A549 (cell line): ENCODE measurements at regions not wholly inside any gene's neighbourhood (a gene's known extent, or its start where the extent isn't known, plus 50 kb on each side); places are given as distances from the start of the nearest gene placed in this dataset.
"Not testable (repeated sequence)": the region's sequence is repeated elsewhere in the genome, so short reads cannot be mapped to it uniquely, and the experiment has no call there.

ENCODE experiments used
- ATAC-seq, 2 experiments: fragments of 200-7000 bp in 1 of 2; fragments of >200 bp in 1 of 2; cut with Nextera tagmentation in 1 of 2; cut with Tn5 transposase in 1 of 2; 3 replicates each; pipeline versions ENCODE4 v1.8.0 to v1.9.1; 2018 to 2020; ENCODE audit warnings: mild to moderate bottlenecking in 1 of 2, moderate library complexity in 1 of 2
- CTCF ChIA-PET: fragments of 300-600 bp; sonication (Branson Sonifier 250); formaldehyde crosslinking; extraction: SDS; loops from one replicate; lab custom pipeline; 2021; ENCODE audit warnings: antibody characterized with exemption, inconsistent platforms; lab: Yijun Ruan, JAX
- POLR2A ChIA-PET: fragments of 350-600 bp; formaldehyde crosslinking; extraction: SDS; loops from one replicate; lab custom pipeline; 2021; ENCODE audit warnings: antibody characterized with exemption, inconsistent platforms; lab: Yijun Ruan, JAX
- DNase-seq, 2 experiments: peaks; one replicate each; pipeline versions ENCODE4 v3.0.0 to v3.0.0-alpha.2; 2011 to 2016; ENCODE audit warnings: low read depth in 1 of 2, low spot score in 1 of 2
- FAIRE-seq: peaks from 2 replicates; lab custom pipeline; 2011; peaks lifted over from hg19 to GRCh38; lab: Jason Lieb, UNC
- H3K27ac ChIP-seq, 2 experiments: fragments of >200 bp; sonication (Bioruptor Twin); formaldehyde crosslinking; 3 replicates each; pipeline ENCODE4 v1.5.1; 2016 to 2017
- H3K4me1 ChIP-seq: fragments of >200 bp; sonication (Bioruptor Twin); formaldehyde crosslinking; 3 replicates; pipeline ENCODE4 v1.6.1; 2016
- H3K4me2 ChIP-seq: fragments of >200 bp; sonication (Bioruptor Twin); formaldehyde crosslinking; 3 replicates; pipeline ENCODE4 v1.6.1; 2016
- H3K4me3 ChIP-seq: fragments of >200 bp; sonication (Bioruptor Twin); formaldehyde crosslinking; 3 replicates; pipeline ENCODE4 v1.5.1; 2016
- H3K9me3 ChIP-seq: fragments of >200 bp; sonication (Bioruptor Twin); formaldehyde crosslinking; 3 replicates; pipeline ENCODE4 v1.6.1; 2016
- CBX8 ChIP-seq: fragments of 200-600 bp; sonication (generic); IDR thresholded peaks from 2 replicates; pipeline ENCODE4 v1.6.1; 2016
- CHD2 ChIP-seq: fragments of 150-350 bp; IDR thresholded peaks from 2 replicates; pipeline ENCODE4 v1.6.1; 2014; ENCODE audit warnings: low read length; ENCODE audit not compliant: partially characterized antibody
- CHD4 ChIP-seq: fragments of 200-600 bp; sonication (generic); IDR thresholded peaks from 2 replicates; pipeline ENCODE4 v1.6.1; 2016; ENCODE audit warnings: antibody characterized with exemption, mild to moderate bottlenecking, borderline replicate concordance
- ESRRA ChIP-seq: fragments of 150-350 bp; IDR thresholded peaks from 2 replicates; pipeline ENCODE4 v1.6.1; 2014; ENCODE audit warnings: mild to moderate bottlenecking, low read length, borderline replicate concordance
- FOSB ChIP-seq: fragments of 250-450 bp; sonication (Bioruptor Pico); IDR thresholded peaks from 2 replicates; pipeline ENCODE4 v1.5.0; 2020; ENCODE audit warnings: mild to moderate bottlenecking, moderate library complexity
- FOSL2 ChIP-seq, 2 experiments: fragments of 450-650 bp in 1 of 2; fragments of >200 bp in 1 of 2; sonication (Bioruptor Twin) in 1 of 2; formaldehyde crosslinking; IDR thresholded peaks; 2 replicates each; pipeline versions ENCODE4 v1.5.0 to v1.6.1; 2016 to 2020; ENCODE audit warnings: mild to moderate bottlenecking in 1 of 2, moderate library complexity in 1 of 2
- FOXS1 ChIP-seq: fragments of 250-450 bp; sonication (Bioruptor Pico); IDR thresholded peaks from 2 replicates; pipeline ENCODE4 v1.5.0; 2020; ENCODE audit warnings: mild to moderate bottlenecking, moderate library complexity
- HOXA7 ChIP-seq: fragments of 250-450 bp; sonication (Bioruptor Pico); IDR thresholded peaks from 2 replicates; pipeline ENCODE4 v1.5.0; 2020; ENCODE audit warnings: mild to moderate bottlenecking, moderate library complexity
- MAFK ChIP-seq: fragments of 450-650 bp; IDR thresholded peaks from 2 replicates; pipeline ENCODE4 v1.6.1; 2014; ENCODE audit not compliant: partially characterized antibody
- MAX ChIP-seq: IDR thresholded peaks from 2 replicates; pipeline ENCODE4 v1.6.1; 2012
- NFE2L2 ChIP-seq: fragments of 150-350 bp; conservative IDR thresholded peaks from 2 replicates; pipeline ENCODE4 v1.6.1; 2014; ENCODE audit warnings: low read length
- NR3C1 ChIP-seq: fragments of >200 bp; sonication (Bioruptor Twin); formaldehyde crosslinking; IDR thresholded peaks from 3 replicates; pipeline ENCODE4 v1.6.1; 2017
- POLR2A ChIP-seq: IDR thresholded peaks from 2 replicates; pipeline ENCODE4 v1.6.1; 2012; ENCODE audit warnings: mild to moderate bottlenecking, low read length
- POLR2AphosphoS2 ChIP-seq: conservative IDR thresholded peaks from 2 replicates; pipeline ENCODE4 v1.6.1; 2012; ENCODE audit warnings: low read length, improper control_type of control experiment, inconsistent platforms
- RARB ChIP-seq: fragments of 250-450 bp; sonication (Bioruptor Pico); IDR thresholded peaks from 2 replicates; pipeline ENCODE4 v1.8.0; 2021; ENCODE audit warnings: mild to moderate bottlenecking, moderate library complexity
- RFX5 ChIP-seq: fragments of 450-650 bp; IDR thresholded peaks from 2 replicates; pipeline ENCODE4 v1.7.1; 2014; ENCODE audit warnings: antibody characterized with exemption, mild to moderate bottlenecking, moderate library complexity
- WGBS: methylation state at CpG from one replicate; pipeline ENCODE4 v1.1.6; 2017; ENCODE audit errors: missing lambda C conversion rate; 5-methylcytosine and 5-hydroxymethylcytosine counted together
- TF ChIP-seq, protein P1 (sequence below): fragments of >200 bp; sonication (Bioruptor Twin); formaldehyde crosslinking; IDR thresholded peaks from 3 replicates; pipeline ENCODE4 v1.5.1; 2016

- no peak for TF ChIP-seq CHD4
- TF ChIP-seq, protein P1, sequence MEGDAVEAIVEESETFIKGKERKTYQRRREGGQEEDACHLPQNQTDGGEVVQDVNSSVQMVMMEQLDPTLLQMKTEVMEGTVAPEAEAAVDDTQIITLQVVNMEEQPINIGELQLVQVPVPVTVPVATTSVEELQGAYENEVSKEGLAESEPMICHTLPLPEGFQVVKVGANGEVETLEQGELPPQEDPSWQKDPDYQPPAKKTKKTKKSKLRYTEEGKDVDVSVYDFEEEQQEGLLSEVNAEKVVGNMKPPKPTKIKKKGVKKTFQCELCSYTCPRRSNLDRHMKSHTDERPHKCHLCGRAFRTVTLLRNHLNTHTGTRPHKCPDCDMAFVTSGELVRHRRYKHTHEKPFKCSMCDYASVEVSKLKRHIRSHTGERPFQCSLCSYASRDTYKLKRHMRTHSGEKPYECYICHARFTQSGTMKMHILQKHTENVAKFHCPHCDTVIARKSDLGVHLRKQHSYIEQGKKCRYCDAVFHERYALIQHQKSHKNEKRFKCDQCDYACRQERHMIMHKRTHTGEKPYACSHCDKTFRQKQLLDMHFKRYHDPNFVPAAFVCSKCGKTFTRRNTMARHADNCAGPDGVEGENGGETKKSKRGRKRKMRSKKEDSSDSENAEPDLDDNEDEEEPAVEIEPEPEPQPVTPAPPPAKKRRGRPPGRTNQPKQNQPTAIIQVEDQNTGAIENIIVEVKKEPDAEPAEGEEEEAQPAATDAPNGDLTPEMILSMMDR: no peak
- TF ChIP-seq RARB: no peak
- TF ChIP-seq POLR2AphosphoS2: no peak
- no peak for ATAC-seq
These were observed 700.2 kb upstream of the PCDH20 start for GRCh38 chr13:62115831-62116230.

DNA sequence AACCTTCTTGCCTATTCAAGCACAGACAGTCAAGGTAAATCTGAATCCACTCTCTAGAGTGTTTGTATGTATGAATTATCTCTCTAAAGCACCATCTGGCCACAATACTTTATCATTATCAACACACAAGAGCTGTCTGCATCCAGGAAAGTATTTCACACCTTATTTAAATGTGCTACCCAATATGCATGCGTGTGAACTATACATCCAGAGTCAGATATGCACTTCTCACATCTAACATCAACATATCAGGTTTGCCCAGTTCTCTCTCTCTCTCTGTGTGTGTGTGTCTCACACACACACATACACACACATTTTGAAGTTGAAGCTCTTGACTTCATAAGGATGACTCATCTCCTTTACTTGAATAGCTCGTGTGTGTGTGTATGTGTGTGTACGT, 697.5 kb upstream of the PCDH20 start:
- Histone ChIP-seq H3K9me3 (no peaks in the 10 kb centered on the region), H3K4me2 (no peak overlapping the region), H3K4me3 (no peak overlapping the region), H3K4me1 (no peaks in the 10 kb centered on the region), H3K27ac (no peak overlapping the region)
- ChIA-PET CTCF (no interaction called here), POLR2A (no interaction called here)
- 22% methylated on average over 3 of the region's 3 CpGs for WGBS
- no peak for TF ChIP-seq FOSL2 (IDR thresholded peaks at IDR 0.05)
- TF ChIP-seq FOSL2 (CRISPR knock-in tag; IDR thresholded peaks at IDR 0.05): peak; percentile 35; the same call in 1 of the 2 replicates
- no peak for TF ChIP-seq CHD2
- no peak for TF ChIP-seq ESRRA
- DNase-seq (no peak), ATAC-seq (no peak), FAIRE-seq (no peak)

More at GRCh38 chr13:62115831-62116230, 700.2 kb upstream of the PCDH20 start:
- FAIRE-seq (no peak), DNase-seq (no peak)
- no peak overlapping the region for H3K27ac ChIP-seq
- no peak overlapping the region for H3K4me2 ChIP-seq
- H3K4me3 ChIP-seq: no peak overlapping the region
- ChIA-PET CTCF (no interaction called here), POLR2A (no interaction called here)
- WGBS: 27% methylated on average over 4 of the region's 4 CpGs
- H3K4me1 ChIP-seq: no peaks in the 10 kb centered on the region
- no peaks in the 10 kb centered on the region for H3K9me3 ChIP-seq

GRCh38 chr13:62110079-62110478, 694.4 kb upstream of the PCDH20 start:
- H3K27ac ChIP-seq: no peak overlapping the region
- no peaks in the 10 kb centered on the region for H3K4me1 ChIP-seq
- ChIA-PET CTCF (no interaction called here), POLR2A (no interaction called here)
- TF ChIP-seq NFE2L2 (peak; percentile 81; the same call in 1 of the 2 replicates), CBX8 (no peak), MAFK (peak; percentile 85), POLR2A (no peak), RFX5 (no peak)
- no peak for DNase-seq
- FAIRE-seq: no peak
- H3K4me3 ChIP-seq: no peak overlapping the region
- no peak for ATAC-seq
- WGBS: 60% methylated on average over 4 of the region's 4 CpGs
- H3K9me3 ChIP-seq: no peaks in the 10 kb centered on the region
- no peak overlapping the region for H3K4me2 ChIP-seq

GRCh38 chr13:62104136-62104535, 688.5 kb upstream of the PCDH20 start:
- ATAC-seq, DNase-seq, H3K27ac ChIP-seq, FAIRE-seq, H3K4me2 ChIP-seq, CTCF ChIA-PET, POLR2A ChIA-PET, H3K9me3 ChIP-seq, H3K4me1 ChIP-seq, H3K4me3 ChIP-seq: not testable (repeated sequence)
- 60% methylated on average over 7 of the region's 7 CpGs for WGBS

- no peak overlapping the region for H3K4me2 ChIP-seq
- no peaks in the 10 kb centered on the region for H3K9me3 ChIP-seq
- ATAC-seq (no peak), FAIRE-seq (no peak), DNase-seq (no peak)
- no peak overlapping the region for H3K27ac ChIP-seq
- WGBS: 90% methylated on average over 1 of the region's 1 CpG
- no peaks in the 10 kb centered on the region for H3K4me1 ChIP-seq
- H3K4me3 ChIP-seq: no peak overlapping the region
- TF ChIP-seq MAX (no peak), FOXS1 (CRISPR knock-in tag) (no peak), POLR2A (no peak), NR3C1 (no peak), FOSB (no peak), HOXA7 (CRISPR knock-in tag) (no peak)
- CTCF ChIA-PET: no interaction called here
- POLR2A ChIA-PET: no interaction called here
These were observed 681.0 kb upstream of the PCDH20 start for GRCh38 chr13:62096652-62097051.
